ENCODE measurements at regions not wholly inside any gene's neighbourhood (a gene's known extent, or its start where the extent isn't known, plus 50 kb on each side); places are given as distances from the start of the nearest gene placed in this dataset.
"Not testable (repeated sequence)": the region's sequence is repeated elsewhere in the genome, so short reads cannot be mapped to it uniquely, and the experiment has no call there.

DNA sequence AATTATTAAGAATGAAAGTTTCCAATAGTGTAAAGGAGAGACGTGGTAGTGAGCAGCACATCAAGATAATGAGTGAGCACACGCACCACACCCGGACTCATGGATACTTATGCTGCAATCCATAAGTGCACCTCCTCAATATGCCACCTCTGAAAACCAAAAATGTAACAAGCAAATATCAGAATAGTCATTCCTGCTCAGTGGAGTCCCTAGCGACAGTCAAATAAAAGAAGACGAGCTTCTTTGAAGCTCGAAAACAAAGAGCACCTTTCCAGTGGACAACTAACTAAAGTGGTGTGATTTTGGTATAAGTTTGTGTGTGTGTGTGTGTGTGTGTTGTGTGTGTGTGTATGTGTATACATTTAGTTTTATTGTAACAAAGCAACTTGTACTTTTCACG lies 241.3 kb downstream of the DEPDC1B start:
- H2AFZ ChIP-seq (ENCODE audit: low read length) = no peak overlapping the region
- no peaks in the 10 kb centered on the region for H3K79me2 ChIP-seq (ENCODE audit: insufficient read depth, low read length)
- no peak overlapping the region for H3K9ac ChIP-seq (ENCODE audit: low read depth, low read length, poor library complexity, severe bottlenecking)
- no peaks in the 10 kb centered on the region for H3F3A ChIP-seq (ENCODE audit: low read depth)
- no peaks in the 10 kb centered on the region for H3K27me3 ChIP-seq (ENCODE audit: insufficient read depth, low read length, poor library complexity, severe bottlenecking)
- H3K36me3 ChIP-seq (ENCODE audit: insufficient read depth, low read length) = no peaks in the 10 kb centered on the region
- TF ChIP-seq EZH2phosphoT487 (IDR thresholded peaks at IDR 0.05; ENCODE audit: borderline replicate concordance) = no peak
- TF ChIP-seq, protein P1, sequence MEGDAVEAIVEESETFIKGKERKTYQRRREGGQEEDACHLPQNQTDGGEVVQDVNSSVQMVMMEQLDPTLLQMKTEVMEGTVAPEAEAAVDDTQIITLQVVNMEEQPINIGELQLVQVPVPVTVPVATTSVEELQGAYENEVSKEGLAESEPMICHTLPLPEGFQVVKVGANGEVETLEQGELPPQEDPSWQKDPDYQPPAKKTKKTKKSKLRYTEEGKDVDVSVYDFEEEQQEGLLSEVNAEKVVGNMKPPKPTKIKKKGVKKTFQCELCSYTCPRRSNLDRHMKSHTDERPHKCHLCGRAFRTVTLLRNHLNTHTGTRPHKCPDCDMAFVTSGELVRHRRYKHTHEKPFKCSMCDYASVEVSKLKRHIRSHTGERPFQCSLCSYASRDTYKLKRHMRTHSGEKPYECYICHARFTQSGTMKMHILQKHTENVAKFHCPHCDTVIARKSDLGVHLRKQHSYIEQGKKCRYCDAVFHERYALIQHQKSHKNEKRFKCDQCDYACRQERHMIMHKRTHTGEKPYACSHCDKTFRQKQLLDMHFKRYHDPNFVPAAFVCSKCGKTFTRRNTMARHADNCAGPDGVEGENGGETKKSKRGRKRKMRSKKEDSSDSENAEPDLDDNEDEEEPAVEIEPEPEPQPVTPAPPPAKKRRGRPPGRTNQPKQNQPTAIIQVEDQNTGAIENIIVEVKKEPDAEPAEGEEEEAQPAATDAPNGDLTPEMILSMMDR (conservative IDR thresholded peaks at IDR 0.05; ENCODE audit: low read length) = no peak
- H3K4me1 ChIP-seq (ENCODE audit: insufficient read depth, low read length, poor library complexity, severe bottlenecking) = no peaks in the 10 kb centered on the region
- no peaks in the 10 kb centered on the region for H3K9me2 ChIP-seq (replicated peaks; ENCODE audit: low read depth, low read length)
- H3K4me3 ChIP-seq (ENCODE audit: low read length, poor library complexity, severe bottlenecking) = no peak overlapping the region
- H3K4me2 ChIP-seq (ENCODE audit: low read depth, low read length, poor library complexity, severe bottlenecking) = no peak overlapping the region
- H4K20me1 ChIP-seq (ENCODE audit: insufficient read depth, low read length, poor library complexity, severe bottlenecking) = no peaks in the 10 kb centered on the region
- H3K9me3 ChIP-seq (ENCODE audit: insufficient read depth, low read depth, low read length) = no peaks in the 10 kb centered on the region

DNA sequence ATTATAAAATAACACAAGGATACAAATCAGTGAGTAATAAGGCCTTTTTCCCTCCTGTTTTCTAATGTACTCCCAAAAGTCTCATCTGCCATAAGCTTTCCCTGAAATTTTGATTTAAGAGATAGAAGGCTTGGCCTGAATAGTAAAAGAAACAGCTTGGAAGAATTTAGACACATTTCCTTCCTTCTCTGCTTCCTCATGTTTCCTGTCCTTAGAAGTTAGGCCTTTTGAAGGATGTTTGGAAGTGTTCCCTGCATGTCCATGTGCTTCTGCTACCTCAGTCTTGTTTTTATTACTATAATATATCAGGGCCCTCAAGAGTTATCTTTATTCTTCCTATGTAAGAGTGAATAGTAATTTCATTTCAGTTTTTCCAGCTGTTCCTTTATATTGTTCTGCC lies 242.7 kb downstream of the DEPDC1B start:
- H3K79me2 ChIP-seq (ENCODE audit: insufficient read depth, low read length) = no peaks in the 10 kb centered on the region
- H2AFZ ChIP-seq (ENCODE audit: low read length) = no peak overlapping the region
- no peak overlapping the region for H3K4me3 ChIP-seq (ENCODE audit: low read length, poor library complexity, severe bottlenecking)
- H3K9me2 ChIP-seq (replicated peaks; ENCODE audit: low read depth, low read length) = no peaks in the 10 kb centered on the region
- no peaks in the 10 kb centered on the region for H3K4me1 ChIP-seq (ENCODE audit: insufficient read depth, low read length, poor library complexity, severe bottlenecking)
- TF ChIP-seq EZH2phosphoT487 (IDR thresholded peaks at IDR 0.05; ENCODE audit: borderline replicate concordance) = no peak
- no peaks in the 10 kb centered on the region for H3F3A ChIP-seq (ENCODE audit: low read depth)
- H3K36me3 ChIP-seq (ENCODE audit: insufficient read depth, low read length) = no peaks in the 10 kb centered on the region
- H3K9me3 ChIP-seq (ENCODE audit: insufficient read depth, low read depth, low read length) = no peaks in the 10 kb centered on the region
- no peaks in the 10 kb centered on the region for H3K27me3 ChIP-seq (ENCODE audit: insufficient read depth, low read length, poor library complexity, severe bottlenecking)
- no peak overlapping the region for H3K4me2 ChIP-seq (ENCODE audit: low read depth, low read length, poor library complexity, severe bottlenecking)
- no peak overlapping the region for H3K9ac ChIP-seq (ENCODE audit: low read depth, low read length, poor library complexity, severe bottlenecking)
- H4K20me1 ChIP-seq (ENCODE audit: insufficient read depth, low read length, poor library complexity, severe bottlenecking) = no peaks in the 10 kb centered on the region

DNA sequence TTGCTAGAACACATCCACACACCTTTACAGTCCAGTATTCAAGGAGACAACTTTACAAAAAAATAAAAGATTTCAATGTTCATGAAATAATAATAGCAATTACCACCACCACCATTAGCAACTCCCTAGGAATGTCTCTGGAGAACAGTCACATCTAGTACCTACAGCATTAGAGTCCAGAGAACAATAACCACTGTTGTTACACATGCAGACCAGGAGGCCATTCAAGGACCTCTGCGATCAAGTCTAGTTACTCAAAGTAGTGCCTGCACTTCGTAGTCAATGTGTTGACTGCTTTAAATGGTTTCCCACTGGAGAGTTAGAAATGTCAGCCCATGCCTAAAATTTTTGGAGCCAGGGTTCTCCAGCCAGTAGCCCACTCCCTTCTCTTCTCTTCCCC lies 244.4 kb downstream of the DEPDC1B start:
- H3K79me2 ChIP-seq (ENCODE audit: insufficient read depth, low read length) = no peaks in the 10 kb centered on the region
- no peak overlapping the region for H3K4me3 ChIP-seq (ENCODE audit: low read length, poor library complexity, severe bottlenecking)
- no peak overlapping the region for H3K9ac ChIP-seq (ENCODE audit: low read depth, low read length, poor library complexity, severe bottlenecking)
- H3K27me3 ChIP-seq (ENCODE audit: insufficient read depth, low read length, poor library complexity, severe bottlenecking) = no peaks in the 10 kb centered on the region
- H4K20me1 ChIP-seq (ENCODE audit: insufficient read depth, low read length, poor library complexity, severe bottlenecking) = no peaks in the 10 kb centered on the region
- H3F3A ChIP-seq (ENCODE audit: low read depth) = no peaks in the 10 kb centered on the region
- H2AFZ ChIP-seq (ENCODE audit: low read length) = no peak overlapping the region
- H3K9me3 ChIP-seq (ENCODE audit: insufficient read depth, low read depth, low read length) = no peaks in the 10 kb centered on the region
- H3K36me3 ChIP-seq (ENCODE audit: insufficient read depth, low read length) = no peaks in the 10 kb centered on the region
- no peaks in the 10 kb centered on the region for H3K9me2 ChIP-seq (replicated peaks; ENCODE audit: low read depth, low read length)
- TF ChIP-seq, protein P1 (conservative IDR thresholded peaks at IDR 0.05; ENCODE audit: low read length) = no peak
- TF ChIP-seq EZH2phosphoT487 (IDR thresholded peaks at IDR 0.05; ENCODE audit: borderline replicate concordance) = no peak
- no peak overlapping the region for H3K4me2 ChIP-seq (ENCODE audit: low read depth, low read length, poor library complexity, severe bottlenecking)
- H3K4me1 ChIP-seq (ENCODE audit: insufficient read depth, low read length, poor library complexity, severe bottlenecking) = no peaks in the 10 kb centered on the region

DNA sequence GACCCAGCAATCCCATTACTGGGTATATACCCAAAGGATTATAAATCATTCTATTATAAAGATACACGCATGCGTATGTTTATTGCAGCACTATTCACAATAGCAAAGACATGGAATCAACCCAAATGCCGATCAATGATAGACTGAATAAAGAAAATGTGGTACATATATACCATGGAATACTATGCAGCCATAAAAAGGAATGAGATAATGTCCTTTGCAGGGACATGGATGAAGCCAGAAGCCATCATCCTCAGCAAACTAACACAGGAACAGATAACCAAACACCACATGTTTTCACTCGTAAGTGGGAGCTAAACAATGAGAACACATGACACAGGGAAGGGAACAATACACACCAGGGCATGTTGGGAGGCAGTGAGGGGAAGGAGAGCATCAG lies 245.7 kb downstream of the DEPDC1B start:
- not testable (repeated sequence) for H3K4me2 ChIP-seq (ENCODE audit: low read depth, low read length, poor library complexity, severe bottlenecking); H3K79me2 ChIP-seq (ENCODE audit: insufficient read depth, low read length); H3K4me3 ChIP-seq (ENCODE audit: low read length, poor library complexity, severe bottlenecking); H3K9me2 ChIP-seq (replicated peaks; ENCODE audit: low read depth, low read length); H4K20me1 ChIP-seq (ENCODE audit: insufficient read depth, low read length, poor library complexity, severe bottlenecking); H2AFZ ChIP-seq (ENCODE audit: low read length); H3K4me1 ChIP-seq (ENCODE audit: insufficient read depth, low read length, poor library complexity, severe bottlenecking); H3K9me3 ChIP-seq (ENCODE audit: insufficient read depth, low read depth, low read length); H3K27me3 ChIP-seq (ENCODE audit: insufficient read depth, low read length, poor library complexity, severe bottlenecking); H3K36me3 ChIP-seq (ENCODE audit: insufficient read depth, low read length); H3K9ac ChIP-seq (ENCODE audit: low read depth, low read length, poor library complexity, severe bottlenecking); H3F3A ChIP-seq (ENCODE audit: low read depth)

Data from Loucy (cell line).